Breast epithelium (tissue), 4 donors: ENCODE measurements at regions not wholly inside any gene's neighbourhood (a gene's known extent, or its start where the extent isn't known, plus 50 kb on each side); places are given as distances from the start of the nearest gene placed in this dataset.

Experiments
- DNase-seq, 2 donors: peaks; one replicate each; pipeline ENCODE4 v3.0.0-alpha.2; 2019; ENCODE audit warnings: low spot score in 2 of 2
- H3K27ac ChIP-seq, 2 donors: fragments of 200-600 bp; sonication (generic) in 1 of 2; one replicate each; pipeline ENCODE4 v1.5.1; 2016 to 2019; ENCODE audit warnings: mild to moderate bottlenecking in 1 of 2
- H3K27me3 ChIP-seq, 2 donors: fragments of 200-600 bp; sonication (generic) in 1 of 2; one replicate each; pipeline versions ENCODE4 v1.5.1 to v1.6.0; 2017 to 2019; ENCODE audit warnings: control low read depth in 1 of 2, mild to moderate bottlenecking in 1 of 2
- H3K36me3 ChIP-seq: fragments of 200-600 bp; one replicate; pipeline ENCODE4 v1.5.1; 2019
- H3K4me1 ChIP-seq, 2 donors: fragments of 200-600 bp; sonication (generic); one replicate each; pipeline ENCODE4 v1.5.1; 2016 to 2019; ENCODE audit warnings: control low read depth in 1 of 2
- H3K4me3 ChIP-seq, 3 donors: fragments of 200-600 bp; sonication (generic); 1 replicate in 2 of 3; 2 replicates in 1 of 3; pipeline ENCODE4 v1.5.1; 2016 to 2019; ENCODE audit warnings: mild to moderate bottlenecking in 3 of 3, moderate library complexity in 2 of 3
- H3K9me3 ChIP-seq, 2 donors: fragments of 200-600 bp; sonication (generic) in 1 of 2; one replicate each; pipeline ENCODE4 v1.5.1; 2016 to 2019; ENCODE audit warnings: control low read depth in 1 of 2
- CTCF ChIP-seq, 3 donors: fragments of 450-650 bp; IDR thresholded peaks; one replicate each; pipeline ENCODE4 v1.5.1; 2016 to 2017; ENCODE audit warnings: antibody characterized with exemption in 3 of 3, mild to moderate bottlenecking in 3 of 3, moderate library complexity in 3 of 3
- POLR2A ChIP-seq: fragments of 450-650 bp; IDR thresholded peaks from one replicate; pipeline ENCODE4 v1.6.1; 2016; ENCODE audit warnings: antibody characterized with exemption, mild to moderate bottlenecking, moderate library complexity
- POLR2AphosphoS5 ChIP-seq, 3 donors: sonication (generic); formaldehyde crosslinking; IDR thresholded peaks; one replicate each; pipeline ENCODE4 v1.6.1; 2017; ENCODE audit warnings: antibody characterized with exemption in 3 of 3
- intact Hi-C: fragments of 100-400 bp; cut with DNase I; formaldehyde crosslinking; loops from one replicate; pipeline ENCODE4 v1.15.1; 2023; ENCODE audit warnings: low total_unique reads

GRCh38 chr20:19952392-19952791 lies 64.8 kb upstream of the NAA20 start:
- H3K9me3 ChIP-seq, result no peaks in the 10 kb centered on the region
- no peak for DNase-seq
- intact Hi-C loops, result no loop called here
- H3K4me1 ChIP-seq, result no peaks in the 10 kb centered on the region
- no peaks in the 10 kb centered on the region for H3K36me3 ChIP-seq
- H3K27ac ChIP-seq, result peak overlapping the region; percentile 55 to 68
- no peak overlapping the region for H3K4me3 ChIP-seq
- TF ChIP-seq CTCF (IDR thresholded peaks at IDR 0.05) (no peak), POLR2A (no peak), POLR2AphosphoS5 (IDR thresholded peaks at IDR 0.05) (no peak)
- H3K27me3 ChIP-seq, result no peaks in the 10 kb centered on the region

GRCh38 chr20:19953606-19954005 lies 63.6 kb upstream of the NAA20 start:
- no peak overlapping the region for H3K4me3 ChIP-seq
- intact Hi-C loops, result no loop called here
- no peak for TF ChIP-seq POLR2AphosphoS5 (IDR thresholded peaks at IDR 0.05)
- TF ChIP-seq POLR2A, result no peak
- no peak for TF ChIP-seq CTCF (IDR thresholded peaks at IDR 0.05)
- H3K9me3 ChIP-seq, result no peaks in the 10 kb centered on the region
- H3K4me1 ChIP-seq, result no peaks in the 10 kb centered on the region
- no peaks in the 10 kb centered on the region for H3K27me3 ChIP-seq
- DNase-seq, result no peak
- H3K36me3 ChIP-seq, result no peaks in the 10 kb centered on the region
- peak overlapping the region; percentile 54 to 79 for H3K27ac ChIP-seq

GRCh38 chr20:19956976-19957375 lies 60.2 kb upstream of the NAA20 start:
- H3K27me3 ChIP-seq, result no peaks in the 10 kb centered on the region

GRCh38 chr20:19958219-19958618 lies 58.9 kb upstream of the NAA20 start:
- Histone ChIP-seq H3K36me3 (no peaks in the 10 kb centered on the region), H3K4me3 (no peak overlapping the region), H3K9me3 (no peaks in the 10 kb centered on the region), H3K27ac (peak overlapping the region; percentile 26 to 66), H3K4me1 (no peaks in the 10 kb centered on the region), H3K27me3 (no peaks in the 10 kb centered on the region)
- TF ChIP-seq POLR2AphosphoS5 (IDR thresholded peaks at IDR 0.05), result peak in 1 of 3 donors; percentile 35
- TF ChIP-seq POLR2A, result no peak
- peak in 1 of 2 donors; percentile 67 for DNase-seq
- intact Hi-C loops, result no loop called here

More at GRCh38 chr20:19956976-19957375, 60.2 kb upstream of the NAA20 start:
- Histone ChIP-seq H3K27ac (peak overlapping the region; percentile 26 to 66), H3K4me3 (no peak overlapping the region), H3K4me1 (no peaks in the 10 kb centered on the region), H3K9me3 (no peaks in the 10 kb centered on the region), H3K36me3 (no peaks in the 10 kb centered on the region)
- no peak for DNase-seq
- intact Hi-C loops, result no loop called here
- no peak for TF ChIP-seq POLR2A
- no peak for TF ChIP-seq POLR2AphosphoS5 (IDR thresholded peaks at IDR 0.05)
- no peak for TF ChIP-seq CTCF (IDR thresholded peaks at IDR 0.05)

- no peak for DNase-seq
- TF ChIP-seq CTCF (IDR thresholded peaks at IDR 0.05) (no peak), POLR2AphosphoS5 (IDR thresholded peaks at IDR 0.05) (no peak), POLR2A (no peak)
- Histone ChIP-seq H3K36me3 (no peaks in the 10 kb centered on the region), H3K4me3 (no peak overlapping the region), H3K27me3 (no peaks in the 10 kb centered on the region), H3K27ac (no peak overlapping the region), H3K4me1 (no peaks in the 10 kb centered on the region), H3K9me3 (no peaks in the 10 kb centered on the region)
- intact Hi-C loops, result no loop called here
Observed at GRCh38 chr20:19958928-19959327, 58.2 kb upstream of the NAA20 start.

GRCh38 chr20:19960745-19961144 lies 56.4 kb upstream of the NAA20 start:
- peak overlapping the region in 1 of 2 donors; percentile 54 for H3K27ac ChIP-seq
- H3K36me3 ChIP-seq, result no peaks in the 10 kb centered on the region

More at GRCh38 chr20:19960745-19961144, 56.4 kb upstream of the NAA20 start:
- intact Hi-C loops, result no loop called here
- DNase-seq, result peak in 1 of 2 donors; percentile 22
- H3K9me3 ChIP-seq, result no peaks in the 10 kb centered on the region
- TF ChIP-seq POLR2AphosphoS5 (IDR thresholded peaks at IDR 0.05) (no peak), CTCF (IDR thresholded peaks at IDR 0.05) (no peak), POLR2A (no peak)
- H3K4me1 ChIP-seq, result no peaks in the 10 kb centered on the region
- H3K27me3 ChIP-seq, result no peaks in the 10 kb centered on the region
- no peak overlapping the region for H3K4me3 ChIP-seq
